Stimulated activated naive B cell treated with anti-CD40 and anti-IgM and Interleukin-4, amounts not matched to agents 10 μg/mL and 1 μg/mL and 100 μg/mL, for 72 hours (primary cell): ENCODE measurements at regions not wholly inside any gene's neighbourhood (a gene's known extent, or its start where the extent isn't known, plus 50 kb on each side); places are given as distances from the start of the nearest gene placed in this dataset.
"Not testable (repeated sequence)": the region's sequence is repeated elsewhere in the genome, so short reads cannot be mapped to it uniquely, and the experiment has no call there.

Source experiments
- ATAC-seq, 2 donors: fragments of 150-1000 bp; cut with Tn5 transposase; replicated peaks; 2 replicates each; pipeline ENCODE4 v1.10.0; 2021; ENCODE audit warnings: moderate library complexity in 1 of 2
- DNase-seq: peaks from one replicate; pipeline ENCODE4 v3.0.0; 2021
- H3K27ac Mint-ChIP-seq: one replicate; pipeline ENCODE4 v1.8.0; 2022; ENCODE audit warnings: mild to moderate bottlenecking, mixed read lengths
- H3K27me3 Mint-ChIP-seq, 2 donors: one replicate each; pipeline ENCODE4 v1.8.0; 2022; ENCODE audit warnings: mixed read lengths in 2 of 2
- H3K36me3 Mint-ChIP-seq, 2 donors: one replicate each; pipeline ENCODE4 v1.8.0; 2022; ENCODE audit warnings: mixed read lengths in 2 of 2, mild to moderate bottlenecking in 1 of 2
- H3K4me1 Mint-ChIP-seq, 2 donors: one replicate each; pipeline ENCODE4 v1.8.0; 2022; ENCODE audit warnings: mixed read lengths in 2 of 2, mild to moderate bottlenecking in 1 of 2
- H3K4me3 Mint-ChIP-seq, 2 donors: one replicate each; pipeline ENCODE4 v1.8.0; 2022; ENCODE audit warnings: mild to moderate bottlenecking in 2 of 2, mixed read lengths in 2 of 2, moderate library complexity in 1 of 2
- H3K9me3 Mint-ChIP-seq, 2 donors: one replicate each; pipeline ENCODE4 v1.8.0; 2022; ENCODE audit warnings: mixed read lengths in 2 of 2, mild to moderate bottlenecking in 1 of 2

DNA sequence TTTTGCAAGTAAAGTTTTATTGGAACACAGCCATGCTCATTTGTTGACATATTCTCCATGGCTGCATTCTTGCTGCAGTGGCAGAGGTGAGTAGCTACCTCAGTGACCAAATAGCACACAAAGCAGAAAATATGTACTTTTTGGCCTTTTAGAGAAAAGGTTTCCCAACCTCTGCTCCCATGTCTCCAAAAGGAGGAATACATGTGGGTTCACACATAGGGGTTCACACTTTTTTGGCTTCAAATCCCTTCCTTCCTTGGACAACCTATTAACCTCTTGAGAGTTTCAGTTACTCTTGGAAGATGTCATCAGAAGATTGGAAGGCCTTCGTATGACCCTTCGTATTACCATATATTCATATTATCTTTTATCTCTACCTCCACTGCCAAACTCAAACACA is 285.1 kb upstream of the TUT7 start:
- Mint-ChIP-seq H3K4me1 (no peaks in the 10 kb centered on the region), H3K36me3 (no peaks in the 10 kb centered on the region), H3K9me3 (peaks cover 2 to 5% of the 10 kb centered on the region in 2 donors), H3K27ac (no peak overlapping the region), H3K4me3 (no peak overlapping the region), H3K27me3 (peaks cover 14 to 34% of the 10 kb centered on the region in 2 donors)
- no peak for ATAC-seq
- no peak for DNase-seq

DNA sequence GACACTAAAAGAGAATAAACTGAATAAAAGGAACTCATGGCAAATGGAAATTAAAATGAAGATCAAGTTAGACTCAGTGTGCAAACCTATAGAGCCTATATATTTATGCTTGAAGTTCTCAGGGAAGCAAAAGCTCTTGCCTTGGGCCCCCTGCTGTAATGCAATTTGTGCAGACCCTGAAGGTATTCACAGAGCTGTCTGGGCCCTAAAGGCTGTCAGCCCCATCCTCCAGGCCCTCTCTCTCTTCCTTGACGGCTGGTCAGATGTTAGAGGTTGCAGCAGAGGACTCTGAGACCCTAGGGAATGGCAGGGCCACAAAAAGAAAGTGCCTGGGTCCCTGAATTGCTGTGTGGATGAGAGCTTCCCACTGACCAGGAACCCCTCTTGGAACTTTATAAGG is 283.9 kb upstream of the TUT7 start:
- H3K9me3 Mint-ChIP-seq = peaks cover 2 to 5% of the 10 kb centered on the region in 2 donors
- ATAC-seq (no peak), DNase-seq (no peak)
- H3K4me1 Mint-ChIP-seq = no peaks in the 10 kb centered on the region
- no peak overlapping the region for H3K27ac Mint-ChIP-seq
- no peaks in the 10 kb centered on the region for H3K36me3 Mint-ChIP-seq
- no peak overlapping the region for H3K4me3 Mint-ChIP-seq
- peaks cover 14 to 36% of the 10 kb centered on the region in 2 donors for H3K27me3 Mint-ChIP-seq

GRCh38 chr9:86637515-86637914 is 283.3 kb upstream of the TUT7 start:
- Mint-ChIP-seq H3K4me3 (no peak overlapping the region), H3K27me3 (peaks cover 14 to 36% of the 10 kb centered on the region in 2 donors), H3K36me3 (no peaks in the 10 kb centered on the region), H3K4me1 (no peaks in the 10 kb centered on the region), H3K9me3 (peaks cover 2 to 5% of the 10 kb centered on the region in 2 donors), H3K27ac (no peak overlapping the region)
- DNase-seq (no peak), ATAC-seq (no peak)

DNA sequence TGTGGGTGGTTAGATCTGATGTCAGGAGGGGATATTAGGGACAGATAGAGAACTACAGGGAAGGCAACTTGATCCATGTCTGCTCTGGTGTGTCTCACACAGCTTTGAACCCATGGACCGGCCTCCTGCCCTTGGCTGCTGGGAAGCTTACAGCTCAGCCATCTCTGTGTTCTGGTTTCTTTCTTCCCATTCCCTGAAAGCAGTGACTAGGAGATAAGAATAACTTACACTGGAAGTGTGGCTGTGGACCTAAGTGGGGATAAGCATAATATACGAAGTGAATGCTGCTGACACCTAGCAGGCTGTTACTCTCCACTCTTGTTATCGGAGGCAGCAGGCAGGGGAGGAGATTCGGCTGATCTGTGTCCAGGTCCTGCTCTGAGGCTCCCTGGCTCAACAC is 282.3 kb upstream of the TUT7 start:
- peaks cover 2 to 5% of the 10 kb centered on the region in 2 donors for H3K9me3 Mint-ChIP-seq
- peaks cover 14 to 36% of the 10 kb centered on the region in 2 donors for H3K27me3 Mint-ChIP-seq
- DNase-seq = no peak
- H3K4me3 Mint-ChIP-seq = no peak overlapping the region
- no peak overlapping the region for H3K27ac Mint-ChIP-seq
- H3K36me3 Mint-ChIP-seq = no peaks in the 10 kb centered on the region
- no peaks in the 10 kb centered on the region for H3K4me1 Mint-ChIP-seq
- no peak for ATAC-seq

- DNase-seq (no peak), ATAC-seq (no peak)
- H3K4me1 Mint-ChIP-seq = no peaks in the 10 kb centered on the region
- peaks cover 14 to 36% of the 10 kb centered on the region in 2 donors for H3K27me3 Mint-ChIP-seq
- H3K27ac Mint-ChIP-seq = no peak overlapping the region
- no peaks in the 10 kb centered on the region for H3K36me3 Mint-ChIP-seq
- H3K4me3 Mint-ChIP-seq = no peak overlapping the region
- peaks cover 2 to 5% of the 10 kb centered on the region in 2 donors for H3K9me3 Mint-ChIP-seq
Measured at GRCh38 chr9:86636038-86636437, 281.8 kb upstream of the TUT7 start.

DNA sequence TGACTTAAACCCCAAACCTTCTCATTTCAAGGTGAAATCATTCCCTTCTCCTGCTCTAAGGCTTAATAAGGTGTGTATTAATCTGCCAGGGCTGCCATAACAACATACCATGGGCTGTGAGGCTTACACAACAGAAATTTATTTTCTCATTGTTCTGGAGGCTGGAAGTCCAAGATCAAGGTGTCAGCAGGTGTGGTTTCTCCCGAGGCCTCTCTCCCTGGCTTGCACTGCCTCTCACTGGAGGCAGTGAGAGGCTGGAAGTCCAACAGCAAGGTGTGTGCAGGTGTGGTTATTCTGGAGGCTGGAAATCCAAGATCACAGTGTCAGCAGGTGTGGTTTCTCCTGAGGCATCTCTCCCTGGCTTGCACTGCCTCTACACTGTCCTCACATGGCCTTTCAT is 280.3 kb upstream of the TUT7 start:
- H3K4me3 Mint-ChIP-seq = no peak overlapping the region
- no peaks in the 10 kb centered on the region for H3K36me3 Mint-ChIP-seq
- no peak overlapping the region for H3K27ac Mint-ChIP-seq
- H3K27me3 Mint-ChIP-seq = peaks cover 14 to 36% of the 10 kb centered on the region in 2 donors
- H3K4me1 Mint-ChIP-seq = no peaks in the 10 kb centered on the region
- no peak for DNase-seq
- peaks cover 2 to 5% of the 10 kb centered on the region in 2 donors for H3K9me3 Mint-ChIP-seq
- no peak for ATAC-seq

- no peak for DNase-seq
- H3K9me3 Mint-ChIP-seq = peaks cover 2 to 5% of the 10 kb centered on the region in 2 donors
- H3K27ac Mint-ChIP-seq = no peak overlapping the region
- no peaks in the 10 kb centered on the region for H3K36me3 Mint-ChIP-seq
- ATAC-seq = no peak
- H3K4me1 Mint-ChIP-seq = no peaks in the 10 kb centered on the region
- no peak overlapping the region for H3K4me3 Mint-ChIP-seq
- H3K27me3 Mint-ChIP-seq = peaks cover 14 to 36% of the 10 kb centered on the region in 2 donors
Measured at GRCh38 chr9:86633945-86634344, 279.7 kb upstream of the TUT7 start.

GRCh38 chr9:86632537-86632936 is 278.3 kb upstream of the TUT7 start:
- Mint-ChIP-seq H3K27me3 (peaks cover 14 to 32% of the 10 kb centered on the region in 2 donors), H3K36me3 (no peaks in the 10 kb centered on the region), H3K9me3 (peaks cover 2 to 5% of the 10 kb centered on the region in 2 donors), H3K4me3 (no peak overlapping the region), H3K27ac (no peak overlapping the region), H3K4me1 (no peaks in the 10 kb centered on the region)
- ATAC-seq = no peak
- no peak for DNase-seq

DNA sequence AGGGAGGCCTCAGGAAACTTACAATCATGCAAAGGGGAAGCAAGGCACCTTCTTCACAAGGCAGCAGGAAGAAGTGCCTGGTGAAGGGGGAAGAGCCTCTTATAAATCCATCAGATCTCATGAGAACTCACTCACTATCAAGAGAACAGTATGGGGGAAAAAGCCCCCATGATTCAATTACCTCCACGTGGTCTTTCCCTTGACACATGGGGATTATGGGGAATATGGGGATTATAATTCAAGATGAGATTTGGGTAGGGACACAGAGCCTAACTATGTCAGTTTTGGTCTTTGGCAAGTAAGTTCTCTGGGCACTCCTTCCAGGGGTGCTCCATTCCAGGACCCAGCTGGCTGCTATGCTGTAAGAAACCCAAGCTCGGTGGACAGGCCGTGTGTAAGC is 275.3 kb upstream of the TUT7 start:
- Mint-ChIP-seq H3K27ac (no peak overlapping the region), H3K36me3 (no peaks in the 10 kb centered on the region), H3K27me3 (peaks cover under 1 to 4% of the 10 kb centered on the region in 2 donors), H3K4me1 (no peaks in the 10 kb centered on the region), H3K9me3 (peaks cover 0 to 1% of the 10 kb centered on the region in 2 donors), H3K4me3 (no peak overlapping the region)
- no peak for ATAC-seq
- no peak for DNase-seq

DNA sequence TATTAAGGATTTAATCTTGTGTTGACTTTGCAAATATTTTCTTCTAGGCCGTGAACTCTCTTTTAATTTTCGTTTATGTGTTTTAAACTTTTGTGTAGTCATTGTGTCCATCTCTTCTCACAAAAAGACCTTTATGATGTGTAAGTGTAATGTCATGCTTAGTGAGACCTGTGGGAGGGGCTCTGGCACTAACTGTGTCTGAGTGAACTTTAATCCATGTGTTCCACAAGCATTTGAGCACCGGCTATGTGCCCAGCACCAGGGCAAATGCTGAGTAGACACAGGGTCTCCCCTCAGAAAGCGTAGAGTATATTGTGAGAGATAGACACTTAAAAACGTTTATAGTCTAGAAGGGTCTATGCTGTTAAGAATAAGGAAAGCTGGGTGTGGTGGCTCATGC is 272.6 kb upstream of the TUT7 start:
- H3K27me3 Mint-ChIP-seq = no peaks in the 10 kb centered on the region
- H3K27ac Mint-ChIP-seq = no peak overlapping the region
- no peaks in the 10 kb centered on the region for H3K9me3 Mint-ChIP-seq
- ATAC-seq = no peak
- H3K4me1 Mint-ChIP-seq = no peaks in the 10 kb centered on the region
- no peak overlapping the region for H3K4me3 Mint-ChIP-seq
- H3K36me3 Mint-ChIP-seq = no peaks in the 10 kb centered on the region
- DNase-seq = no peak

GRCh38 chr9:86624630-86625029 is 270.4 kb upstream of the TUT7 start:
- H3K4me3 Mint-ChIP-seq = no peak overlapping the region
- no peaks in the 10 kb centered on the region for H3K36me3 Mint-ChIP-seq
- no peak overlapping the region for H3K27ac Mint-ChIP-seq
- H3K27me3 Mint-ChIP-seq = no peaks in the 10 kb centered on the region
- DNase-seq = no peak
- H3K4me1 Mint-ChIP-seq = no peaks in the 10 kb centered on the region
- no peaks in the 10 kb centered on the region for H3K9me3 Mint-ChIP-seq
- no peak for ATAC-seq

- H3K4me1 Mint-ChIP-seq = no peaks in the 10 kb centered on the region
- DNase-seq (no peak), ATAC-seq (no peak)
- no peaks in the 10 kb centered on the region for H3K27me3 Mint-ChIP-seq
- H3K9me3 Mint-ChIP-seq = no peaks in the 10 kb centered on the region
- H3K36me3 Mint-ChIP-seq = no peaks in the 10 kb centered on the region
- H3K27ac Mint-ChIP-seq = no peak overlapping the region
- H3K4me3 Mint-ChIP-seq = no peak overlapping the region
Measured at GRCh38 chr9:86614871-86615849, 260.9 kb upstream of the TUT7 start.

- ATAC-seq (no peak), DNase-seq (no peak)
- no peak overlapping the region for H3K27ac Mint-ChIP-seq
- H3K4me1 Mint-ChIP-seq = no peaks in the 10 kb centered on the region
- no peak overlapping the region for H3K4me3 Mint-ChIP-seq
- H3K36me3 Mint-ChIP-seq = no peaks in the 10 kb centered on the region
- no peaks in the 10 kb centered on the region for H3K9me3 Mint-ChIP-seq
- no peaks in the 10 kb centered on the region for H3K27me3 Mint-ChIP-seq
Measured at GRCh38 chr9:86613943-86614342, 259.7 kb upstream of the TUT7 start.

DNA sequence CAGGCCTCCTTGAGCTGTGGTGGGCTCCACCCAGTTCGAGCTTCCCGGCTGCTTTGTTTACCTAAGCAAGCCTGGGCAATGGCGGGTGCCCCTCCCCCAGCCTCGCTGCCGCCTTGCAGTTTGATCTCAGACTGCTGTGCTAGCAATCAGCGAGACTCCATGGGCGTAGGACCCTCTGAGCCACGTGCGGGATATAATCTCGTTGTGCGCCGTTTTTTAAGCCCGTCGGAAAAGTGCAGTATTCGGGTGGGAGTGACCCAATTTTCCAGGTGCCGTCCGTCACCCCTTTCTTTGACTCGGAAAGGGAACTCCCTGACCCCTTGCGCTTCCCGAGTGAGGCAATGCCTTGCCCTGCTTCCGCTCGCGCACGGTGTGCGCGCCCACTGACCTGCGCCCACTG is 257.3 kb upstream of the TUT7 start:
- not testable (repeated sequence) for H3K9me3 Mint-ChIP-seq, ATAC-seq, H3K27ac Mint-ChIP-seq, H3K27me3 Mint-ChIP-seq, H3K36me3 Mint-ChIP-seq, DNase-seq, H3K4me1 Mint-ChIP-seq, H3K4me3 Mint-ChIP-seq

- no peaks in the 10 kb centered on the region for H3K4me1 Mint-ChIP-seq
- no peaks in the 10 kb centered on the region for H3K27me3 Mint-ChIP-seq
- DNase-seq (no peak), ATAC-seq (no peak)
- H3K27ac Mint-ChIP-seq = no peak overlapping the region
- H3K36me3 Mint-ChIP-seq = no peaks in the 10 kb centered on the region
- no peak overlapping the region for H3K4me3 Mint-ChIP-seq
- no peaks in the 10 kb centered on the region for H3K9me3 Mint-ChIP-seq
Measured at GRCh38 chr9:86605303-86605702, 251.1 kb upstream of the TUT7 start.
